Muscle of back (tissue), 3 donors: ENCODE measurements at regions not wholly inside any gene's neighbourhood (a gene's known extent, or its start where the extent isn't known, plus 50 kb on each side); places are given as distances from the start of the nearest gene placed in this dataset.

Experiments
- DNase-seq, 3 donors: peaks; one replicate each; pipeline versions ENCODE4 v3.0.0 to v3.0.0-alpha.2; 2013

GRCh38 chr2:215718890-215719289 lies 283.0 kb upstream of the FN1 start:
- no peak for DNase-seq

- no peak for DNase-seq
Measured at GRCh38 chr2:215718436-215718835, 282.6 kb upstream of the FN1 start.

GRCh38 chr2:215717501-215718381 lies 281.9 kb upstream of the FN1 start:
- DNase-seq = peak in 2 of 3 donors; percentile 44 to 73

- no peak for DNase-seq
Measured at GRCh38 chr2:215716956-215717355, 281.1 kb upstream of the FN1 start.

GRCh38 chr2:215712871-215713790 lies 277.3 kb upstream of the FN1 start:
- peak in 2 of 3 donors; percentile 77 to 78 for DNase-seq

- peak in 1 of 3 donors; percentile 68 for DNase-seq
Measured at GRCh38 chr2:215712219-215712868, 276.5 kb upstream of the FN1 start.

GRCh38 chr2:215711471-215712034 lies 275.7 kb upstream of the FN1 start:
- DNase-seq = peak; percentile 61 to 76 (median 71)

GRCh38 chr2:215707608-215708007 lies 271.7 kb upstream of the FN1 start:
- no peak for DNase-seq

- peak in 2 of 3 donors; percentile 56 to 74 for DNase-seq
Measured at GRCh38 chr2:215705771-215706361, 270.0 kb upstream of the FN1 start.

- DNase-seq = no peak
Measured at GRCh38 chr2:215705281-215705680, 269.4 kb upstream of the FN1 start.

GRCh38 chr2:215702116-215702902 lies 266.4 kb upstream of the FN1 start:
- no peak for DNase-seq

GRCh38 chr2:215699700-215700538 lies 264.1 kb upstream of the FN1 start:
- no peak for DNase-seq

GRCh38 chr2:215699018-215699417 lies 263.1 kb upstream of the FN1 start:
- no peak for DNase-seq

- DNase-seq = peak in 1 of 3 donors; percentile 94
Measured at GRCh38 chr2:215698566-215698965, 262.7 kb upstream of the FN1 start.

- no peak for DNase-seq
Measured at GRCh38 chr2:215697496-215697895, 261.6 kb upstream of the FN1 start.

- DNase-seq = no peak
Measured at GRCh38 chr2:215697003-215697402, 261.1 kb upstream of the FN1 start.

- no peak for DNase-seq
Measured at GRCh38 chr2:215695861-215696260, 260.0 kb upstream of the FN1 start.

- no peak for DNase-seq
Measured at GRCh38 chr2:215693999-215694580, 258.2 kb upstream of the FN1 start.
